DMS153 treated with DMSO at 0.1 percent for 48 hours (cell line): ENCODE measurements at regions not wholly inside any gene's neighbourhood (a gene's known extent, or its start where the extent isn't known, plus 50 kb on each side); places are given as distances from the start of the nearest gene placed in this dataset.
"Not testable (repeated sequence)": the region's sequence is repeated elsewhere in the genome, so short reads cannot be mapped to it uniquely, and the experiment has no call there.

Experiments used
- DNase-seq: peaks from one replicate; lab custom pipeline; 2025; ENCODE audit not compliant: unreplicated experiment; lab: John Stamatoyannopoulos, UW

DNA sequence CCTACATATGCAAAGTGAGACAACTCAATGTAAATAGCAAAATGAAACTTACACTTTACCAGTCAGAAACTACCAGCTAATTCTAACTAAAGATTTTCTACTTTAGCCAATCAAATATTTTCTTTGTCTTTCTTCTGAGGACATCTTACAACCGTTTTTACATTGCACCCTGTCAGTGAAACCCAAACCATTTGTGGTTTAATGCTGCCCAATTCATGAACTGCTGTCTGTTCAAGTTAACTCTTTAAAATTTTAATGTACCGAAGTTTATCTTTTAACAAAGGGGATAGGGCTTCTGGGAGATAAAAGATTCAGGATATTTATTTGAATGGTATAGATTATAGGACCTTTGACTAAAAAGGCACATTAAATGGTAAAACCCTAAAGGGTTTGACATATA lies 121.3 kb upstream of the HDDC2 start:
- no peak for DNase-seq

- no peak for DNase-seq
Measured at GRCh38 chr6:125431971-125432370, 130.2 kb upstream of the HDDC2 start.

- no peak for DNase-seq
Measured at GRCh38 chr6:125432963-125433362, 131.2 kb upstream of the HDDC2 start.

DNA sequence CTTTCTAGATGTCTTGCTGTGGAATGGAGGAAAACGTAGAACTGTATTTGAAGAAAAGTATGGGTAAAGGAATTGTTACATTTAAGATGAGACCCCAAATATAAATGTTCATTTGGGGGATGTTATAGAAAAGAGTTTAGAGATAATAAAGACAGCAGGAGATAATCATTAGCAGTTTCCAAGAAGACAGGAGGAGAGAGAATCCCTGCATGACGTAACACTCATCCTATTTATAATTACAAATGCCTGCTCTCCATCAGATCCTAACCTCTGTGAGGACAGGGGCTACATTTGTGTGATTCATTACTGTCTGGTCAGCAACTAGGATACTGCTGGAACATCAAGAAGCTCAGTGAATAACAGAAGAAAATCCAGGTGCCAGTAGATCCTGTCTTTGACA lies 133.0 kb upstream of the HDDC2 start:
- DNase-seq, result no peak

GRCh38 chr6:125439512-125439911 lies 137.7 kb upstream of the HDDC2 start:
- DNase-seq, result no peak

- no peak for DNase-seq
Measured at GRCh38 chr6:125444006-125444923, 142.5 kb upstream of the HDDC2 start.

- DNase-seq, result no peak
Measured at GRCh38 chr6:125445054-125445453, 143.3 kb upstream of the HDDC2 start.

- no peak for DNase-seq
Measured at GRCh38 chr6:125446011-125446410, 144.2 kb upstream of the HDDC2 start.

DNA sequence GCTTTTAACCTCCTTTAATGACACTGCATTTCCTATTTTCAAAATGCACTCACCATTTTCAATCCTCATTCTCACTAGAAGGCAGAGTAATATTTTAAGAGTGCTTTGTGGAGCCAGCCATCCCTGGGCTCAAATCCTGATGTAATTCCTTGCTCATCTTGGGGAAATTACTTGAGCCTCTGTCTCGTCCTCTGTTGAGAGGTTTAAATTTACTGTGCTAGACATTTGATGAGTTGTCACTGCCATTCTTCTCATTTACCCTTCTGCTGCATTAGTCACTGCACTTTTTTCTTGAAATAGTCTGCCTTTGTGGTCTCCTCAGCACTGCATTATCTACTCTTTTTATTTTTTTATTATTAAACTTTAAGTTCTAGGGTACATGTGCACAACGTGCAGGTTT lies 150.0 kb upstream of the HDDC2 start:
- no peak for DNase-seq

DNA sequence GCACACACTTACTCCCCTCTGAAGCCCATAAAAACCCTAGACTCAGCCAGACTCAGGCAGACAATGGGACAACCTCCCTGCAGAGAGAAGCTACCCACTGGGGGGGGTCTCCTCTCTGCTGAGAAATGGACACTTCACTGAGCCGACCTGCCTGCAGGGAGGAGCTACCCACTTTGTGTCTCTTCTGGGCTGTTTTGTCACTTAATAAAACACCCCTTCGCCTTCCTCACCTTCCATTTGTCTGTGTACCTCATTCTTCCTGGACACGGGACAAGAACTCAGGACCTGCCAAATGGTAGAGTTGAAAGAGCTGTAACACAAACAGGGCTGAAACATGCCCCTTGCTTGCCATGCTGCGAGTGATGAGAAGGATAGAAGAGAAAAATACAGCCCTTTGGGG lies 151.7 kb upstream of the HDDC2 start:
- DNase-seq, result no peak

- no peak for DNase-seq
Measured at GRCh38 chr6:125454351-125454750, 152.6 kb upstream of the HDDC2 start.

DNA sequence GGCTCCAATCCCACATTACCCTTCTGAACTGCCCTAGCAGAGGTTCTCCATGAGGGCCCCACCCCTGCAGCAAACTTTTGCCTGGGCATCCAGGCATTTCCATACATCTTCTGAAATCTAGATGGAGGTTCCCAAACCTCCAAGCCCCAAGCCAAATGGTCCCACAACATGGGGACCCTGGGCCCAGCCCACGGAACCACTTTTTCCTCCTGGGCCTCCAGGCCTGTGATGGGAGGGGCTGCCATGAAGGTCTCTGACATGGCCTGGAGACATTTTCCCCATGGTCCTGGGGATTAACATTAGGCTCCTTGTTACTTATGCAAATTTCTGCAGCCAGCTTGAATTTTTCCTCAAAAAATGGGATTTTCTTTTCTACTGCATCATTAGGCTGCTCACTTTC lies 156.7 kb upstream of the HDDC2 start:
- DNase-seq, result not testable (repeated sequence)

DNA sequence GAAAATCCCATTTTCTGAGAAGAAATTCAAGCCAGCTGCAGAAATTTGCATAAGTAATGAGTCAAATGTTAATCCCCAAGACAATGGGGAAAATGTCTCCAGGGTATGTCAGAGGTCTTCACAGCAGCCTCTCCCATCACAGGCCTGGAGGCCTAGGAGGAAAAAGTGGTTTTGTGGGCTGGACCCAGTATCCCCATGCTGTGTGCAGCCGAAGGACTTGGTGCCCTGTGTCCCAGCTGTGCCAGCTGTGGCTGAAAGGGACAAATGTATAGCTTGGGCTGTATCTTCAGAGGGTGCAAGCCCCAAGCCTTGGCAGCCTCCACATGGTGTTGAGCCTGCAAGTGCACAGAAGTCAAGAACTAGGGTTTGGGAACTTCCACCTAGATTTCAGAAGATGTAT lies 163.6 kb upstream of the HDDC2 start:
- not testable (repeated sequence) for DNase-seq

DNA sequence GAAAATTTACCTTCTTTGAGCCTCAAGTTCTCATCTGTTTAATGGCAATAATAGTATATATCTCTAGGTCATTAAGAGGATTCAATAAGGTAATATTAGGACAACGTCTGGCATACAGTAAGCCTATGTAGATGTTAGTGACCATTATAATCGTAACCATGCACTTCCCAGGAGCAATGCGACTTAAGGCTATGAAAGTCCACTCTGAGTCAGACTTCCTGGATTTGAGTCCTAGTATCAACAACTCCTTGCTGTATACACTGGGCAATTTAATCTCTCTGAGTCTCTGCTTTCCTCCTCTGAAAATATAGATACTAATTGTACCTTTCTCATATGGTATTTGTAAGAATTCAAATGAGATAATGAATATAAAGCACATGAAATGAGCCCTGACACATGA lies 168.1 kb upstream of the HDDC2 start:
- DNase-seq, result no peak

DNA sequence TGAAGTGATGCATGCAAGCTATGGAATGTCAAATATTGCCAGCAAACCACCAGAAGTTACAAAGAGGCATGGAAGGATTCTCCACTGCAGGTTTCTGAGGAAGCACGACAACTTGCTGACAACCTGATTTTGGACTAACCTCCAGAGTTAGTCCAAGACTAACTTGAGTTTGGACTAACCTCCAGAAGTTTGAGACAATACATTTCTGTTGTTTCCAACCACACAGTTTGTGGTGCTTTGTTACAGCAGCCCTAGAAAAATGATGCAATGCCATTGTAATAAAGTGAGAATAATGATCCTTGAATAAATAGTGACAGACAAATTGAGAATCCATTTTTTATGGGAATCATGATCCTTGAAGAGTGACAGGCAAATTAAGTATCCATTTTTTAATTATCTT lies 169.9 kb upstream of the HDDC2 start:
- no peak for DNase-seq

- DNase-seq, result no peak
Measured at GRCh38 chr6:125474061-125474460, 172.3 kb upstream of the HDDC2 start.

DNA sequence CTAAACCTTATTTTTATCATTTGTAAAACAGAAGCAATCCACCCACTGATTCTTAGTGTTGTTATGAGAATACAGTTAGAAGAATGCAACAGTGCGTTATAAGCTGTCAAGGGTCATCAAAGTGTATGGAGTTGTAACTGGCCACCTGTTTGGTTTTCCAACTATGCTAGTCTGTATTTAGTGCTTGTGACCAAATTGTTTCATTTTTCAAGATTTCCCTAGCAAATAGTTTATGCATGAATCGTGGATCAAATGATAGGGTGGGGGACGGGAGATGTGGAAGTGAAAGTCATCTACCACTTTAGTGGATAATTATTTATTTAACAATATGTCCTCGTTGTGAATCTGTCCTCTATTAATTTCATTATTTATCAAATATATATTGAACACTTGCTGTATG lies 175.4 kb upstream of the HDDC2 start:
- no peak for DNase-seq

- DNase-seq, result no peak
Measured at GRCh38 chr6:125477844-125478243, 176.1 kb upstream of the HDDC2 start.

DNA sequence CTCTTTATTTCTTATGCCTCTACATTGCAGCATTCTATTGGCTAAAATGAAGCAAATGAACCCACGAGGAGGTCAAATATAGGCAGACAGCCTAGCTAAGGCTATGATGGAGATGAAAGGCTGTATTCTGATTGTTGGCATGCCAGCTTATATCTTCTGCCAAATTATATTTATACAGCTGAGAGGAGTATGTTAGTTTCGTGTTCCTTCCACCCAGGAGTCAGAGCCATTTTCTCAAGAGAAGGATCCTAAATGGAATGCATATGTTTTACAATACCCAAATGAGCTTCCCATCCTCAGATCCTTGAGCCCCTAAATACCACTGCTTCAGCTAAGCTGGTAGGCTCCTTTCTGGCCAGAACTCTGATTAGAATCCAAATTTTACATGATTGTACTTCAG lies 178.4 kb upstream of the HDDC2 start:
- no peak for DNase-seq

DNA sequence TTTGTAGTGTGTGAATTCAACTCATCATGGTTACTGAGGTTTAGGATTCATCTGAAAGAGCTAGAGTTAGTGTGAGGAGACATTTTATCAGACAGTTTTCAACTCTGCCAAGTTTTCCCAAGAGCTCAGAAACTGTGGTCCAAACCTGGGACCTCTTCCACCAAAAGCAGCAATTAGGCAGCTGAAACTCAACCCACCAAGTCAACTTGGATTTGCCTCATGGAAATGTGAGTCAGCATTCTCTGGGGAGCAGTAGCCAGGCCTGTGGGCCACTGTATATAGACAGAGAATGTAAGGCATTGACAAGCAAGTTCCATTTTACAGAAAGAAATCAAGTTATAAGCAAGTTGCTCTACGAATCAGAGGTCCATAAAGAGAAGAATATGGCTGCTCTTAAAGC lies 178.8 kb upstream of the HDDC2 start:
- DNase-seq, result no peak

- no peak for DNase-seq
Measured at GRCh38 chr6:125481056-125481455, 179.3 kb upstream of the HDDC2 start.

DNA sequence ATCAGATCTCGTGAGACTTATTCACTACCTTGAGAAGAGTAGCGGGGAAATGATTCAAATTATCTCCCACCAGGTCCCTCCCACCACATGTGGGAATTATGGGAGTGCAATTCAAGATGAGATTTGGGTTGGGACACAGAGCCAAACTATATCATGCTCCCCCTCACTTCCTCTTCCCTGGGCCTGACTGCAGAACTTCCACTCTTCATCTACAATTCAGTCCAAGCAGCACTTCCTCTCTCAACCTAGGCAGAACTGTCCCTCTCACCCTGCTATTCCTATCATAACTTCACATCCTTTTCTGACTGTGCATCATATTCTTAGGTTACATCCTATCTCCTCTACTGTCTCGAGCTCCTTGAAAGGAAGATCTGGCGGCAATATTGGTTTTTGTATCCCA lies 184.0 kb upstream of the HDDC2 start:
- no peak for DNase-seq

DNA sequence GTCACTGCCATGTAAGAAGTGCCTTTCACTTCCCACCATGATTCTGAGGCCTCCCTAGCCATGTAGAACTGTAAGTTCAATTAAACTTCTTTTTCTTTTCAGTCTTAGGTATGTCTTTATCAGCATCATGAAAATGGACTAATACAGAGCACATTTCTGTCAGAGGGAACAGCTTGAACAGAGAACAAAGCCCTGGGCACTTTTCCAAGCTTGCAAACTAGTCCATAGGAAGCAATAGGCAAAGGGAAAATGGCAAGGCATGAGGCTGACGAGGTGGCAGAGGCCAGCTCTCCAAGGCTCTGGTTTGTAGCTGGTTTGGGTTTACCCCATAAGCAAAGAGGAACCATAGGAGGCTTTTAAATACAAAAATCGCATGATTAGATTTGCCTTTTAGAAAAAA lies 185.1 kb upstream of the HDDC2 start:
- DNase-seq, result no peak
